WTC11 (cell line): ENCODE measurements at regions not wholly inside any gene's neighbourhood (a gene's known extent, or its start where the extent isn't known, plus 50 kb on each side); places are given as distances from the start of the nearest gene placed in this dataset.

Source experiments
- ATAC-seq: fragments of 200-7000 bp; cut with Tn5 transposase; 2 replicates; pipeline ENCODE4 v1.10.0; 2021; ENCODE audit warnings: mild to moderate bottlenecking, moderate library complexity
- CTCF ChIA-PET: fragments of 300-600 bp; sonication (Branson Sonifier 250); formaldehyde crosslinking; loops from one replicate; lab custom pipeline; 2021; ENCODE audit warnings: antibody characterized with exemption; lab: Charles Lee
- POLR2A ChIA-PET: fragments of 350-600 bp; sonication (Branson Sonifier 250); formaldehyde crosslinking; loops from one replicate; lab custom pipeline; 2021; ENCODE audit warnings: antibody characterized with exemption; lab: Charles Lee
- DNase-seq: peaks from one replicate; pipeline ENCODE4 v3.0.0; 2021; ENCODE audit warnings: low spot score
- H3K27ac Mint-ChIP-seq: 2 replicates; pipeline ENCODE4 v1.8.0; 2021; ENCODE audit warnings: mixed read lengths
- H3K27me3 Mint-ChIP-seq: 2 replicates; pipeline ENCODE4 v1.8.0; 2021; ENCODE audit warnings: low read depth, mild to moderate bottlenecking, moderate library complexity, mixed read lengths
- H3K36me3 Mint-ChIP-seq: 2 replicates; pipeline ENCODE4 v1.8.0; 2021; ENCODE audit warnings: mixed read lengths
- H3K4me1 Mint-ChIP-seq: 2 replicates; pipeline ENCODE4 v1.8.0; 2022; ENCODE audit warnings: mixed read lengths
- H3K4me3 Mint-ChIP-seq: 2 replicates; pipeline ENCODE4 v1.8.0; 2021; ENCODE audit warnings: mild to moderate bottlenecking, moderate library complexity, mixed read lengths
- H3K9me3 Mint-ChIP-seq: 2 replicates; pipeline ENCODE4 v1.8.0; 2021; ENCODE audit warnings: mixed read lengths
- CREM ChIP-seq: sonication (generic); formaldehyde crosslinking; IDR thresholded peaks from 2 replicates; pipeline ENCODE4 v1.8.1; 2022; ENCODE audit warnings: mild to moderate bottlenecking, missing genetic modification reagents, moderate library complexity
- ELF4 ChIP-seq: sonication (generic); formaldehyde crosslinking; IDR thresholded peaks from 2 replicates; pipeline ENCODE4 v1.8.1; 2022; ENCODE audit warnings: low read depth, mild to moderate bottlenecking, moderate library complexity, missing genetic modification reagents
- ESRRA ChIP-seq: sonication (generic); formaldehyde crosslinking; IDR thresholded peaks from 2 replicates; pipeline ENCODE4 v1.8.1; 2022; ENCODE audit warnings: mild to moderate bottlenecking, missing genetic modification reagents, borderline replicate concordance
- FOXJ3 ChIP-seq: sonication (generic); formaldehyde crosslinking; IDR thresholded peaks from 2 replicates; pipeline ENCODE4 v1.9.0; 2021; ENCODE audit warnings: missing genetic modification reagents, mild to moderate bottlenecking, borderline replicate concordance
- FOXK1 ChIP-seq: sonication (generic); formaldehyde crosslinking; IDR thresholded peaks from 2 replicates; pipeline ENCODE4 v1.8.0; 2022; ENCODE audit warnings: mild to moderate bottlenecking, moderate library complexity, missing genetic modification reagents
- GABPB1 ChIP-seq: sonication (generic); formaldehyde crosslinking; IDR thresholded peaks from 2 replicates; pipeline ENCODE4 v1.8.1; 2023; ENCODE audit warnings: mild to moderate bottlenecking, missing genetic modification reagents
- KAT7 ChIP-seq: sonication (generic); formaldehyde crosslinking; IDR thresholded peaks from 2 replicates; pipeline ENCODE4 v1.8.1; 2023; ENCODE audit warnings: missing genetic modification reagents, mild to moderate bottlenecking, borderline replicate concordance
- MYBL2 ChIP-seq: sonication (generic); formaldehyde crosslinking; IDR thresholded peaks from 2 replicates; pipeline ENCODE4 v1.8.1; 2023; ENCODE audit warnings: mild to moderate bottlenecking, moderate library complexity, missing genetic modification reagents
- NR1H2 ChIP-seq: sonication (generic); formaldehyde crosslinking; IDR thresholded peaks from 2 replicates; pipeline ENCODE4 v1.9.0; 2021; ENCODE audit warnings: mild to moderate bottlenecking, moderate library complexity, missing genetic modification reagents
- NR3C1 ChIP-seq: sonication (generic); formaldehyde crosslinking; conservative IDR thresholded peaks from 2 replicates; pipeline ENCODE4 v1.8.1; 2023; ENCODE audit warnings: low read depth, mild to moderate bottlenecking, missing genetic modification reagents
- RORB ChIP-seq: fragments of 250-450 bp; sonication (Bioruptor Pico); IDR thresholded peaks from 2 replicates; pipeline ENCODE4 v1.9.0; 2021; ENCODE audit warnings: mild to moderate bottlenecking
- TP53 ChIP-seq: sonication (generic); formaldehyde crosslinking; IDR thresholded peaks from 2 replicates; pipeline ENCODE4 v1.8.1; 2023; ENCODE audit warnings: mild to moderate bottlenecking, missing genetic modification reagents
- ZNF121 ChIP-seq: sonication (generic); formaldehyde crosslinking; IDR thresholded peaks from 2 replicates; pipeline ENCODE4 v1.8.0; 2023; ENCODE audit warnings: missing genetic modification reagents
- ZNF232 ChIP-seq: sonication (generic); formaldehyde crosslinking; IDR thresholded peaks from 2 replicates; pipeline ENCODE4 v1.8.0; 2022; ENCODE audit warnings: mild to moderate bottlenecking, missing genetic modification reagents
- ZNF317 ChIP-seq: sonication (generic); formaldehyde crosslinking; IDR thresholded peaks from 2 replicates; pipeline ENCODE4 v1.8.1; 2023; ENCODE audit warnings: low read depth, mild to moderate bottlenecking, moderate library complexity, missing genetic modification reagents, borderline replicate concordance
- ZNF423 ChIP-seq: fragments of 250-450 bp; sonication (Bioruptor Pico); IDR thresholded peaks from 2 replicates; pipeline ENCODE4 v2.1.2; 2022; ENCODE audit warnings: mild to moderate bottlenecking, moderate library complexity
- ZNF671 ChIP-seq: fragments of 250-450 bp; sonication (Bioruptor Pico); IDR thresholded peaks from 2 replicates; pipeline ENCODE4 v1.8.0; 2021; ENCODE audit warnings: mild to moderate bottlenecking
- TF ChIP-seq, protein P1 (sequence below): fragments of 250-450 bp; sonication (Bioruptor Pico); conservative IDR thresholded peaks from 2 replicates; pipeline ENCODE4 v1.9.0; 2021; ENCODE audit warnings: mild to moderate bottlenecking
- TF ChIP-seq, protein P2 (sequence below): sonication (generic); formaldehyde crosslinking; IDR thresholded peaks from 2 replicates; pipeline ENCODE4 v1.8.1; 2023; ENCODE audit warnings: mild to moderate bottlenecking, missing genetic modification reagents
- TF ChIP-seq, protein P3 (sequence below): fragments of 250-450 bp; sonication (Bioruptor Pico); IDR thresholded peaks from 2 replicates; pipeline ENCODE4 v1.9.0; 2021; ENCODE audit warnings: mild to moderate bottlenecking
- TF ChIP-seq, protein P4 (sequence below): sonication (generic); formaldehyde crosslinking; IDR thresholded peaks from 2 replicates; pipeline ENCODE4 v1.8.0; 2022; ENCODE audit warnings: missing genetic modification reagents
- TF ChIP-seq, protein P5 (sequence below): sonication (generic); formaldehyde crosslinking; IDR thresholded peaks from 2 replicates; pipeline ENCODE4 v1.8.1; 2022; ENCODE audit warnings: mild to moderate bottlenecking, missing genetic modification reagents, moderate library complexity, borderline replicate concordance
- TF ChIP-seq, protein P6 (sequence below): sonication (generic); formaldehyde crosslinking; IDR thresholded peaks from 2 replicates; pipeline ENCODE4 v1.8.0; 2022; ENCODE audit warnings: mild to moderate bottlenecking, missing genetic modification reagents

DNA sequence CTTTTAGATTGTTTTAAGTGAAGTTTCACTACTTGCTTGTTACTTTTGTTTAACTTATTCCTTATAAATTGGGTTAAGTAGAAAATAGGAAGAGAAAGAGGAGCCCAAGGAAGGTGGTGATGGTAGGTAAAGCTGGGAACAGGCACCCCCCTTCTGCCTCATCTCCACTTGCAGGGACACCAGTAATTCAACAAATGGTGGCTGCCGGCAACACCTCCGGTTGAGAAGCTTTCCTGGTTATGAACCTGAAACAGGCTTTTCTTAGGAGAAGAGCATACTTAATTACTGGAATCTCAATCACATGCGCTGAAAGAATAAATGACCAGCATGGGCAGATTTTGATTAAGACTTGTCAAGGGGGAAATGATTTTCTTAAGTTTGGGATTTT is 158.9 kb upstream of the ZNF217 start:
- ATAC-seq (peak; percentile 19; the same call in 1 of the 2 replicates), DNase-seq (no peak)
- Mint-ChIP-seq H3K27ac (peak overlapping the region; percentile 98), H3K36me3 (no peaks in the 10 kb centered on the region), H3K4me1 (peaks cover 69% of the 10 kb centered on the region), H3K27me3 (no peaks in the 10 kb centered on the region), H3K4me3 (no peak overlapping the region), H3K9me3 (no peaks in the 10 kb centered on the region)
- ChIA-PET CTCF (interaction anchor here (1.8 kb wide), 1 partner anchor 163 kb away, joined by 6 read pairs; no protein-coding TSS in a partner anchor), POLR2A (interaction anchor here (1.0 kb wide), 1 partner anchor 16 kb away, joined by 3 read pairs; no protein-coding TSS in a partner anchor)
- TF ChIP-seq ZNF317 (CRISPR knock-in tag) (no peak), MYBL2 (no peak), ZNF671 (CRISPR knock-in tag) (no peak), NR1H2 (CRISPR knock-in tag) (no peak), RORB (CRISPR knock-in tag) (no peak), CREM (CRISPR knock-in tag) (no peak), GABPB1 (CRISPR knock-in tag) (no peak), ZNF423 (CRISPR knock-in tag) (no peak), NR3C1 (CRISPR knock-in tag) (no peak), ESRRA (CRISPR knock-in tag) (no peak), TP53 (CRISPR knock-in tag) (no peak), ZNF121 (CRISPR knock-in tag) (no peak), FOXK1 (CRISPR knock-in tag) (no peak), FOXJ3 (CRISPR knock-in tag) (no peak)
- TF ChIP-seq, protein P1, sequence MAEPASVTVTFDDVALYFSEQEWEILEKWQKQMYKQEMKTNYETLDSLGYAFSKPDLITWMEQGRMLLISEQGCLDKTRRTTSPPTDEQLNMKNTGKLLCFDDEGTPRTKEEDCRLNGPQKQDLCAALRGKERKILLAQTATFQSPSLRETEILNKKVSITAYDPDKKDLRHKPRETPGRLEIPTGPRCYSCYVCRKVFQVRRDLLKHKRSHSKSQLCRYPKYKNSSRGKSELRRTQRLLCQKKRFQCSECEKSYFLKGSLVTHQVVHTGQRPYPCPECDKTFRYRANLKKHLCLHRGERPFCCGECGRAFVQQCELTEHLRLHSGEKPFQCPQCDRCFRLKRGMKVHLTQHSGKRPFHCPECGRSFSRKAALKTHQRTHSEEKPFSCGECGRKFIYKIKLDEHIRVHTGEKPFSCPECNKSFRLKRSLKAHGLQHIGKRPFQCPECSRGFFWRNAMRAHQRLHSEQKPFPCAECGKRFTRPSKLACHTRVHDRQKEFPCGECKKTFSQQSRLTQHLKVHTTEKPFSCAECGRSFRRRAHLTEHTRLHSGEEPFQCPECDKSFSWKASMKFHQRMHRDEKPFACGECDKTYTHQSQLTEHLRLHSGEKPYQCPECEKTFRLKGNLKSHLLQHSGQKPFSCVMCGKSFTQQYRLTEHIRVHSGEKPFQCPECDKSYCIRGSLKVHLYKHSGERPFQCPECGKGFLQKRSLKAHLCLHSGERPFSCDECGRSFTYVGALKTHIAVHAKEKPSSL (CRISPR knock-in tag): no peak
- TF ChIP-seq, protein P2, sequence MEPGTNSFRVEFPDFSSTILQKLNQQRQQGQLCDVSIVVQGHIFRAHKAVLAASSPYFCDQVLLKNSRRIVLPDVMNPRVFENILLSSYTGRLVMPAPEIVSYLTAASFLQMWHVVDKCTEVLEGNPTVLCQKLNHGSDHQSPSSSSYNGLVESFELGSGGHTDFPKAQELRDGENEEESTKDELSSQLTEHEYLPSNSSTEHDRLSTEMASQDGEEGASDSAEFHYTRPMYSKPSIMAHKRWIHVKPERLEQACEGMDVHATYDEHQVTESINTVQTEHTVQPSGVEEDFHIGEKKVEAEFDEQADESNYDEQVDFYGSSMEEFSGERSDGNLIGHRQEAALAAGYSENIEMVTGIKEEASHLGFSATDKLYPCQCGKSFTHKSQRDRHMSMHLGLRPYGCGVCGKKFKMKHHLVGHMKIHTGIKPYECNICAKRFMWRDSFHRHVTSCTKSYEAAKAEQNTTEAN (CRISPR knock-in tag): no peak

DNA sequence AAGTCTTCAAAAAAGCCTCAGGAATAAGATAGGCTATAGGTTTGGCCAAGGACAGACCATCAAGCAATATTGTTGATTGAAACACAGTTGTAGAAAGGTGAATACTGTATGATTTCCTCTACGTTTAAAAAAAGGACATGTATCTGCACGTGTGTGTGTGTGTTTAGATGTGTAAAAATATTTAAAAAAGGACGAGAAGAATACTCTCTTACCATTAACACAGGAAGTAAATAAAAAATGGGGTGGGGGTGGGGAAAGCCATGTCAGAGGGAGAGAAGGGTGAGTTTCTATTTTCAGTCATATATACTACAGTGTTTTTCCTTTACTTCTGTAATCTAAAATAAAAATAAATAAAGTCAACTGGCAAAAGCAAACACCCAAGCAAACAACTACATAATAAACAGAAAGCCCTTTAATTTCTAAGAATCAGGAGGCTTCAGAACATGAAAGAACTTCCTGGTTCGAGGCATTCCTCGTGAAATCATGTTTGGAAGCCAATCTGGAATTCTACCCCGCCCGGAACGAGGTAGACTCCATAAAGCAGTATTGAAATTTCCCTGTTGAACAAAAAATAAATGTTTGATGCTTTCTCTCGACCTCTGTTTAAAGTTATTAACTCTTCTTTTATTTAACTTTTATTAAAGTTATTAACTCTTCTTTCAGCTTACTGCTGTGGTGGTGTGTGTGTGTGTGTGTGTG is 158.1 kb upstream of the ZNF217 start:
- ATAC-seq (no peak), DNase-seq (no peak)
- H3K4me3 Mint-ChIP-seq: no peak overlapping the region
- no peaks in the 10 kb centered on the region for H3K36me3 Mint-ChIP-seq
- POLR2A ChIA-PET: interaction anchor here (0.8 to 1.0 kb wide), 2 partner anchors 13 to 15 kb away, joined by 3 read pairs; no protein-coding TSS in a partner anchor
- peak overlapping the region; percentile 96 for H3K27ac Mint-ChIP-seq
- H3K4me1 Mint-ChIP-seq: peaks cover 69% of the 10 kb centered on the region
- no peaks in the 10 kb centered on the region for H3K9me3 Mint-ChIP-seq
- H3K27me3 Mint-ChIP-seq: no peaks in the 10 kb centered on the region
- CTCF ChIA-PET: interaction anchor here (1.8 kb wide), 1 partner anchor 163 kb away, joined by 6 read pairs; no protein-coding TSS in a partner anchor
- TF ChIP-seq RORB (CRISPR knock-in tag): no peak
- TF ChIP-seq, protein P3, sequence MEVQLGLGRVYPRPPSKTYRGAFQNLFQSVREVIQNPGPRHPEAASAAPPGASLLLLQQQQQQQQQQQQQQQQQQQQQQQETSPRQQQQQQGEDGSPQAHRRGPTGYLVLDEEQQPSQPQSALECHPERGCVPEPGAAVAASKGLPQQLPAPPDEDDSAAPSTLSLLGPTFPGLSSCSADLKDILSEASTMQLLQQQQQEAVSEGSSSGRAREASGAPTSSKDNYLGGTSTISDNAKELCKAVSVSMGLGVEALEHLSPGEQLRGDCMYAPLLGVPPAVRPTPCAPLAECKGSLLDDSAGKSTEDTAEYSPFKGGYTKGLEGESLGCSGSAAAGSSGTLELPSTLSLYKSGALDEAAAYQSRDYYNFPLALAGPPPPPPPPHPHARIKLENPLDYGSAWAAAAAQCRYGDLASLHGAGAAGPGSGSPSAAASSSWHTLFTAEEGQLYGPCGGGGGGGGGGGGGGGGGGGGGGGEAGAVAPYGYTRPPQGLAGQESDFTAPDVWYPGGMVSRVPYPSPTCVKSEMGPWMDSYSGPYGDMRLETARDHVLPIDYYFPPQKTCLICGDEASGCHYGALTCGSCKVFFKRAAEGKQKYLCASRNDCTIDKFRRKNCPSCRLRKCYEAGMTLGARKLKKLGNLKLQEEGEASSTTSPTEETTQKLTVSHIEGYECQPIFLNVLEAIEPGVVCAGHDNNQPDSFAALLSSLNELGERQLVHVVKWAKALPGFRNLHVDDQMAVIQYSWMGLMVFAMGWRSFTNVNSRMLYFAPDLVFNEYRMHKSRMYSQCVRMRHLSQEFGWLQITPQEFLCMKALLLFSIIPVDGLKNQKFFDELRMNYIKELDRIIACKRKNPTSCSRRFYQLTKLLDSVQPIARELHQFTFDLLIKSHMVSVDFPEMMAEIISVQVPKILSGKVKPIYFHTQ (CRISPR knock-in tag): no peak
- no peak for TF ChIP-seq KAT7 (CRISPR knock-in tag)
- TF ChIP-seq, protein P4, sequence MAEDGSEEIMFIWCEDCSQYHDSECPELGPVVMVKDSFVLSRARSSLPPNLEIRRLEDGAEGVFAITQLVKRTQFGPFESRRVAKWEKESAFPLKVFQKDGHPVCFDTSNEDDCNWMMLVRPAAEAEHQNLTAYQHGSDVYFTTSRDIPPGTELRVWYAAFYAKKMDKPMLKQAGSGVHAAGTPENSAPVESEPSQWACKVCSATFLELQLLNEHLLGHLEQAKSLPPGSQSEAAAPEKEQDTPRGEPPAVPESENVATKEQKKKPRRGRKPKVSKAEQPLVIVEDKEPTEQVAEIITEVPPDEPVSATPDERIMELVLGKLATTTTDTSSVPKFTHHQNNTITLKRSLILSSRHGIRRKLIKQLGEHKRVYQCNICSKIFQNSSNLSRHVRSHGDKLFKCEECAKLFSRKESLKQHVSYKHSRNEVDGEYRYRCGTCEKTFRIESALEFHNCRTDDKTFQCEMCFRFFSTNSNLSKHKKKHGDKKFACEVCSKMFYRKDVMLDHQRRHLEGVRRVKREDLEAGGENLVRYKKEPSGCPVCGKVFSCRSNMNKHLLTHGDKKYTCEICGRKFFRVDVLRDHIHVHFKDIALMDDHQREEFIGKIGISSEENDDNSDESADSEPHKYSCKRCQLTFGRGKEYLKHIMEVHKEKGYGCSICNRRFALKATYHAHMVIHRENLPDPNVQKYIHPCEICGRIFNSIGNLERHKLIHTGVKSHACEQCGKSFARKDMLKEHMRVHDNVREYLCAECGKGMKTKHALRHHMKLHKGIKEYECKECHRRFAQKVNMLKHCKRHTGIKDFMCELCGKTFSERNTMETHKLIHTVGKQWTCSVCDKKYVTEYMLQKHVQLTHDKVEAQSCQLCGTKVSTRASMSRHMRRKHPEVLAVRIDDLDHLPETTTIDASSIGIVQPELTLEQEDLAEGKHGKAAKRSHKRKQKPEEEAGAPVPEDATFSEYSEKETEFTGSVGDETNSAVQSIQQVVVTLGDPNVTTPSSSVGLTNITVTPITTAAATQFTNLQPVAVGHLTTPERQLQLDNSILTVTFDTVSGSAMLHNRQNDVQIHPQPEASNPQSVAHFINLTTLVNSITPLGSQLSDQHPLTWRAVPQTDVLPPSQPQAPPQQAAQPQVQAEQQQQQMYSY (CRISPR knock-in tag): no peak
- TF ChIP-seq ZNF232 (CRISPR knock-in tag): no peak
- no peak for TF ChIP-seq ZNF671 (CRISPR knock-in tag)
- TF ChIP-seq, protein P5, sequence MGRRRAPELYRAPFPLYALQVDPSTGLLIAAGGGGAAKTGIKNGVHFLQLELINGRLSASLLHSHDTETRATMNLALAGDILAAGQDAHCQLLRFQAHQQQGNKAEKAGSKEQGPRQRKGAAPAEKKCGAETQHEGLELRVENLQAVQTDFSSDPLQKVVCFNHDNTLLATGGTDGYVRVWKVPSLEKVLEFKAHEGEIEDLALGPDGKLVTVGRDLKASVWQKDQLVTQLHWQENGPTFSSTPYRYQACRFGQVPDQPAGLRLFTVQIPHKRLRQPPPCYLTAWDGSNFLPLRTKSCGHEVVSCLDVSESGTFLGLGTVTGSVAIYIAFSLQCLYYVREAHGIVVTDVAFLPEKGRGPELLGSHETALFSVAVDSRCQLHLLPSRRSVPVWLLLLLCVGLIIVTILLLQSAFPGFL (CRISPR knock-in tag): no peak
- TF ChIP-seq CREM (CRISPR knock-in tag): no peak
- no peak for TF ChIP-seq ELF4 (CRISPR knock-in tag)
- TF ChIP-seq, protein P6, sequence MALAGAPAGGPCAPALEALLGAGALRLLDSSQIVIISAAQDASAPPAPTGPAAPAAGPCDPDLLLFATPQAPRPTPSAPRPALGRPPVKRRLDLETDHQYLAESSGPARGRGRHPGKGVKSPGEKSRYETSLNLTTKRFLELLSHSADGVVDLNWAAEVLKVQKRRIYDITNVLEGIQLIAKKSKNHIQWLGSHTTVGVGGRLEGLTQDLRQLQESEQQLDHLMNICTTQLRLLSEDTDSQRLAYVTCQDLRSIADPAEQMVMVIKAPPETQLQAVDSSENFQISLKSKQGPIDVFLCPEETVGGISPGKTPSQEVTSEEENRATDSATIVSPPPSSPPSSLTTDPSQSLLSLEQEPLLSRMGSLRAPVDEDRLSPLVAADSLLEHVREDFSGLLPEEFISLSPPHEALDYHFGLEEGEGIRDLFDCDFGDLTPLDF: no peak
